MCF 10A (cell line): ENCODE measurements at regions not wholly inside any gene's neighbourhood (a gene's known extent, or its start where the extent isn't known, plus 50 kb on each side); places are given as distances from the start of the nearest gene placed in this dataset.

Source experiments
- BruUV-seq: library from RNA; stranded (reverse); fragments of 400-500 nt; replicated peaks from 2 replicates; lab custom pipeline; 2021; lab: Mats Ljungman, UMichigan
- CTCF ChIA-PET: fragments of 300-600 bp; sonication (Branson Sonifier 250); formaldehyde crosslinking; extraction: SDS; loops from one replicate; lab custom pipeline; 2021; ENCODE audit warnings: antibody characterized with exemption, inconsistent platforms; lab: Yijun Ruan, JAX
- POLR2A ChIA-PET: fragments of 300-600, 350-650 bp; sonication (Branson Sonifier 250); formaldehyde crosslinking; extraction: SDS; loops from one replicate; lab custom pipeline; 2020; ENCODE audit warnings: antibody characterized with exemption, inconsistent platforms; lab: Yijun Ruan, JAX
- DNase-seq: peaks from one replicate; pipeline ENCODE4 v3.0.0-alpha.2; 2018; ENCODE audit not compliant: unreplicated experiment
- H3K27ac Mint-ChIP-seq: one replicate; pipeline ENCODE4 v1.8.0; 2022; ENCODE audit warnings: mild to moderate bottlenecking, low read depth, mixed read lengths; ENCODE audit not compliant: unreplicated experiment
- H3K27me3 Mint-ChIP-seq: one replicate; pipeline ENCODE4 v1.8.0; 2022; ENCODE audit warnings: mixed read lengths; ENCODE audit not compliant: insufficient read depth, unreplicated experiment
- H3K36me3 Mint-ChIP-seq: one replicate; pipeline ENCODE4 v1.8.0; 2022; ENCODE audit warnings: mild to moderate bottlenecking, moderate library complexity, mixed read lengths; ENCODE audit not compliant: insufficient read depth, unreplicated experiment
- H3K4me1 Mint-ChIP-seq: one replicate; pipeline ENCODE4 v1.8.0; 2022; ENCODE audit warnings: mixed read lengths; ENCODE audit not compliant: insufficient read depth, unreplicated experiment
- H3K4me3 Mint-ChIP-seq: one replicate; pipeline ENCODE4 v1.8.0; 2022; ENCODE audit warnings: mild to moderate bottlenecking, moderate library complexity, mixed read lengths; ENCODE audit not compliant: unreplicated experiment
- H3K9me3 Mint-ChIP-seq: one replicate; pipeline ENCODE4 v1.8.0; 2022; ENCODE audit warnings: mixed read lengths; ENCODE audit not compliant: unreplicated experiment
- CTCF ChIP-seq: fragments of 200-600 bp; IDR thresholded peaks from one replicate; pipeline ENCODE4 v1.8.0; 2022; ENCODE audit warnings: antibody characterized with exemption, mild to moderate bottlenecking; ENCODE audit not compliant: unreplicated experiment
- intact Hi-C: fragments of 100-400 bp; cut with micrococcal nuclease; formaldehyde crosslinking; loops from 2 replicates; pipeline ENCODE4 v1.14.1; 2022

- TF ChIP-seq CTCF: no peak
- Mint-ChIP-seq H3K36me3 (no peaks in the 10 kb centered on the region), H3K27ac (no peak overlapping the region), H3K4me1 (no peaks in the 10 kb centered on the region), H3K27me3 (no peaks in the 10 kb centered on the region), H3K4me3 (no peak overlapping the region), H3K9me3 (no peaks in the 10 kb centered on the region)
- ChIA-PET POLR2A (no interaction called here), CTCF (interaction anchor here (1.6 to 1.7 kb wide), 2 partner anchors 16 to 49 kb away, joined by 3 to 6 read pairs; no protein-coding TSS in a partner anchor)
- intact Hi-C loops: no loop called here
- no peak for DNase-seq
- no TSS peak for BruUV-seq
Measured at GRCh38 chr5:169531631-169532030, 51.9 kb upstream of the SPDL1 start.

GRCh38 chr5:169527863-169528262 lies 55.7 kb upstream of the SPDL1 start:
- Mint-ChIP-seq H3K9me3 (no peaks in the 10 kb centered on the region), H3K27me3 (no peaks in the 10 kb centered on the region), H3K4me1 (no peaks in the 10 kb centered on the region), H3K27ac (no peak overlapping the region), H3K36me3 (no peaks in the 10 kb centered on the region), H3K4me3 (no peak overlapping the region)
- TF ChIP-seq CTCF: no peak
- peak; percentile 24 for DNase-seq
- intact Hi-C loops: no loop called here
- ChIA-PET CTCF (interaction anchor here (0.6 kb wide), 1 partner anchor 570 kb away, joined by 3 read pairs; no protein-coding TSS in a partner anchor), POLR2A (no interaction called here)
- BruUV-seq: no TSS peak

GRCh38 chr5:169527066-169527465 lies 56.5 kb upstream of the SPDL1 start:
- TF ChIP-seq CTCF: no peak

GRCh38 chr5:169522851-169523250 lies 60.7 kb upstream of the SPDL1 start:
- H3K36me3 Mint-ChIP-seq: no peaks in the 10 kb centered on the region
- peaks cover 16% of the 10 kb centered on the region for H3K9me3 Mint-ChIP-seq
- intact Hi-C loops: no loop called here
- no peak for TF ChIP-seq CTCF
- no peaks in the 10 kb centered on the region for H3K27me3 Mint-ChIP-seq
- no peak overlapping the region for H3K4me3 Mint-ChIP-seq
- CTCF ChIA-PET: no interaction called here
- no TSS peak for BruUV-seq
- no peak for DNase-seq
- H3K27ac Mint-ChIP-seq: no peak overlapping the region
- H3K4me1 Mint-ChIP-seq: no peaks in the 10 kb centered on the region
- POLR2A ChIA-PET: no interaction called here

More at GRCh38 chr5:169527066-169527465, 56.5 kb upstream of the SPDL1 start:
- ChIA-PET POLR2A (no interaction called here), CTCF (interaction anchor here (0.6 kb wide), 1 partner anchor 570 kb away, joined by 3 read pairs; no protein-coding TSS in a partner anchor)
- Mint-ChIP-seq H3K36me3 (no peaks in the 10 kb centered on the region), H3K27ac (no peak overlapping the region), H3K4me3 (no peak overlapping the region), H3K9me3 (no peaks in the 10 kb centered on the region), H3K4me1 (no peaks in the 10 kb centered on the region), H3K27me3 (no peaks in the 10 kb centered on the region)
- intact Hi-C loops: no loop called here
- no TSS peak for BruUV-seq
- DNase-seq: no peak
